ENCODE measurements at regions not wholly inside any gene's neighbourhood (a gene's known extent, or its start where the extent isn't known, plus 50 kb on each side); places are given as distances from the start of the nearest gene placed in this dataset.
"Not testable (repeated sequence)": the region's sequence is repeated elsewhere in the genome, so short reads cannot be mapped to it uniquely, and the experiment has no call there.

GRCh38 chr13:90492872-90493271, 854.6 kb upstream of the MIR17HG start:
- no peak for DNase-seq (ENCODE audit: low read depth)

DNA sequence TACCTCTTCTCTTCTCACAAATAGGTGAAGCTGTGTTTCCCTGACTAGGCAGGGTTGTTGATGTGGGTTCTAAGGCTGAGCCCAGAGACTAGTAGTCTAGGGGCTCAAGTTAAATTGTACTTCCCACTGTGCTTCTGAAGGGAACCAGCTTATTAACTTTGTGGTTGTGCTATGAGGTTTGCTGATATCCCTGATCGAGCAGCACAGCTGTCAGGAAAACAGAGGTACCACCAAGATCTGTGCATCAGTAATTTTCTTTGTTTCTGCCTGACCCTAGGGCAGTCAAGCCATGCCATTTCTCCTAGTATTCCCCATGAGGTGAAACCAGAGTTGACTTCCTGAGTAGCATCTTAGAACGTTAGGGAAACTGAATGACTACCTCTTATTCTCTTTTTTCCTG, 853.8 kb upstream of the MIR17HG start:
- DNase-seq (ENCODE audit: low read depth) = no peak

- not testable (repeated sequence) for DNase-seq (ENCODE audit: low read depth)
Measured at GRCh38 chr13:90494849-90495248, 852.6 kb upstream of the MIR17HG start.

- DNase-seq (ENCODE audit: low read depth) = no peak
Measured at GRCh38 chr13:90498096-90498495, 849.4 kb upstream of the MIR17HG start.

GRCh38 chr13:90498816-90499215, 848.7 kb upstream of the MIR17HG start:
- DNase-seq (ENCODE audit: low read depth) = no peak

- no peak for DNase-seq (ENCODE audit: low read depth)
Measured at GRCh38 chr13:90500569-90500968, 846.9 kb upstream of the MIR17HG start.

DNA sequence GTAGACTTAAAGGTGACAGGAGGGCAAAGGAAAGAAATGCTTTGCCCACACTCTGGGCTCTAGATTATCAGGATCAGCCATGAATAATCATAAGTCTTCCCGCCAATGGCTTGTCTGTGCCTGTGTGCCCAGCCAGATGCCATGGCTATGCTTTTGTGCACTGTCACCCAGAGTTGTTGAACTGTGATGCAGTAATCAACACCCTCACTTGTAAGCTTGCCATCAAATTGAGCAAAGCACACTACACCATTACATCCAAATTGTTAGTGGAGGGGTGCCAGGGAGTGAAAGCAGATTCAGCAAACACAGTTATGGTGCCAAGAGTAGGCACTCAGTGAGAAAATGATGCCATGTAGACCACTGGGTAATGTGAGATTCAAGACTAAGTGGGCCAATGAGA, 845.3 kb upstream of the MIR17HG start:
- no peak for DNase-seq (ENCODE audit: low read depth)

DNA sequence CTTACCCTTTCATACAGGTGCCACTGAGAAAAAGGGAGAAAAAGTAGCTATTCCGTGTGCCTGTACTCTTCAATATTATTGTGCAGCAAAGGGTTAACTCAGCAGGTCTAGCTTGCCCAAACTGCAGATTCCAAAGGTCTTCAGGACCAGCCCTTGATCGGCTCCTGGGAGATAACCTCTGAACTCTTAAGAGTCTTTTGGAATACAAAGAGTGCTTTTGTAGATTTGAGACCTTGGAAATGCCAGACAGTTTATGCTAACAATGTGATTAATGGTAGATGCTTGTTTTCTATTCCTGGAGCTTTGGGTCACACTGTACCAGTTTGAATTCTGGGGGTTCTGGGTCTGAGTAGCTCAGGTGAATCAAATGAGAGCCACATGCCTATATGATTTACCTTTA, 844.7 kb upstream of the MIR17HG start:
- DNase-seq (ENCODE audit: low read depth) = no peak

DNA sequence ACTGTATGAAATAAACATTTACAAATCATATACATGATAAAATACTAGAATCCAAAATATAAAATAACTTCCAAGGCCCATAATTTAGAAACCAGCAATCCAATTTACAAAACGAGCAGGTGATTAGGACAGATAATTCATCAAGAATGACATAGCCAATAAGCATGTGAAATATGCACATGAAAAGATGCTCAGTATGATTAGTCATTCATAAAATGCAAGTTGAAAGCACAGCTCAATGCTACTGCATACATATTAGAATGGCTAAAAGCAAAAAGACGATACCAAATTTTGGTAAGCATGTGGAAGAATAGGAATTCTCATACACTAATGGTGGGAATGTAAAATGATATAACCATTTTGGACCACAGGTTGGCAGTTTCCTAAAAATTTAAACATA, 837.2 kb upstream of the MIR17HG start:
- no peak for DNase-seq (ENCODE audit: low read depth)

DNA sequence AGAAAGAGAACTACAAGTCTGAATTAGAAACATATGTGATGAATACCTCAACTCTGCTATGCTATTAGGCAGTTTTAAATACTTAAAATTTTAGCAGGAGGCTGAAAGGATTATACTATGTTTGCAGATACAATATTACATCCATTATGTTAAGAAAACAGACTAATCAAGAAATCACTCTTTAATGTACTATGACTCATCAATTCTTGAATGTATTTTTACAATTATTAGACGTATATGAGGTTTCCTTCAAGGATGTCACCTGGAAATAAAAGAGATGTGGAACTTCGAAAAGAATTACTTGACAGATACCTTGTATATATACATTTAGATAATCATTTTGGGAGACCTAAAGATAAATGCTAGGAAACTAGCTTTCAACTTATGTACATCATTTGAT, 835.6 kb upstream of the MIR17HG start:
- no peak for DNase-seq (ENCODE audit: low read depth)

GRCh38 chr13:90514712-90515111, 832.8 kb upstream of the MIR17HG start:
- DNase-seq (ENCODE audit: low read depth) = not testable (repeated sequence)

DNA sequence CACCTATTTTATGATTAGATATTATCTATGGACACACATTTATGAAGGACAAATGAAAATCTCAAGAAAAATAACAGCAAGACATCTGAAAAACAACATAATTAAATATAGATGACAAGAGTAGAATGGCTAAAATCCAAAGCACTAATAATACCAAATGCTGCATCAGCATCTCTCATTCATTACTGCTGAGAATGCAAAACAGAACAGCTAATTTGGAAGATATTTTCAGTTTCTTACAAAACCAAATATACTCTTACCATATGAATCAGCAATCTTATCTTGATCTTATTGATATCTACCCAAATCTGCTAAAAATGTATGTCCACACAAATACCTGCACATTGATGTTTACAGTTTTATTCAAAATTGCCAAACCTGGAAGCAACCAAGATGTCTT, 829.1 kb upstream of the MIR17HG start:
- DNase-seq (ENCODE audit: low read depth) = no peak

DNA sequence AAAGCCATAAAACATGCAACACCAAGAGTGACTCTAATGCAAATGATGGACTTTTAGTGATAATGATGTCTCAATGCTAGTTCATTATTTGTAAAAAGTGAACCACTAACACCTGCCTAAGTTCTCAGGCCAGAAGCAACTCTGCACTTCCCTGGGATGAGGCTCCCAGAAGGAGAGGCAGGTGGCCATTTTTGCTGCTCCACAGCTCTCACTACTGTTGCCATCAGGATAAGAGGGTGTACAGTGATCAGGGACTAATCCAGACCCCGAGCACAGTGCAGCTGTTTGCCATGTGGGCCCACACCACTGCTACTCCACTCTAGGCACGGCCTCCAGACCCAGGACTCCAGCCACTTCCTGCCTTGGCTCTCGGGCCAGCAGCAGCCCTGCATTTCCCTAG, 828.3 kb upstream of the MIR17HG start:
- no peak for DNase-seq (ENCODE audit: low read depth)

GRCh38 chr13:90526711-90527110, 820.8 kb upstream of the MIR17HG start:
- DNase-seq (ENCODE audit: low read depth) = no peak

- no peak for DNase-seq (ENCODE audit: low read depth)
Measured at GRCh38 chr13:90531744-90532143, 815.7 kb upstream of the MIR17HG start.

- DNase-seq (ENCODE audit: low read depth) = no peak
Measured at GRCh38 chr13:90532861-90533492, 814.5 kb upstream of the MIR17HG start.

GRCh38 chr13:90533866-90534265, 813.6 kb upstream of the MIR17HG start:
- no peak for DNase-seq (ENCODE audit: low read depth)

GRCh38 chr13:90534617-90535370, 812.7 kb upstream of the MIR17HG start:
- no peak for DNase-seq (ENCODE audit: low read depth)

DNA sequence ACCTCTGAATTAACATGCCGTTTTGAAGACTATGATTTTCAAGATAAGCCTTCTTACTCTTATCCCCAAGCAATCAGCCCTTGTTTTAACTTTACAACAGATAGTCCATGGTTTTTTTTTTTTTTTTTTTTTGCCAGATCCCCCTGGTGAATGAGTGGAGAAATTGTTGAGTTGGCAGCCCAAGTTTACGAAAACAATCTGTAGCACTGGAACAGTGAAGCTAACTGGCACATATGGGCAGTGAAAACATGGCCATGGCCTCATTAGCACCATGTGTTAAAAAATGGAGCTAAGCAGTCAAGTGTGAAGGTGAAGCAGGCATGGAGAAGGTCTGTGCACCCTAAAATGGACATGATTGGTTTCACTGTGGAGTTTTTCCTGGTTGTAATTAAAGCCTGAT, 812.1 kb upstream of the MIR17HG start:
- DNase-seq (ENCODE audit: low read depth) = no peak

GRCh38 chr13:90538063-90538462, 809.4 kb upstream of the MIR17HG start:
- no peak for DNase-seq (ENCODE audit: low read depth)

GRCh38 chr13:90541346-90541745, 806.1 kb upstream of the MIR17HG start:
- no peak for DNase-seq (ENCODE audit: low read depth)

DNA sequence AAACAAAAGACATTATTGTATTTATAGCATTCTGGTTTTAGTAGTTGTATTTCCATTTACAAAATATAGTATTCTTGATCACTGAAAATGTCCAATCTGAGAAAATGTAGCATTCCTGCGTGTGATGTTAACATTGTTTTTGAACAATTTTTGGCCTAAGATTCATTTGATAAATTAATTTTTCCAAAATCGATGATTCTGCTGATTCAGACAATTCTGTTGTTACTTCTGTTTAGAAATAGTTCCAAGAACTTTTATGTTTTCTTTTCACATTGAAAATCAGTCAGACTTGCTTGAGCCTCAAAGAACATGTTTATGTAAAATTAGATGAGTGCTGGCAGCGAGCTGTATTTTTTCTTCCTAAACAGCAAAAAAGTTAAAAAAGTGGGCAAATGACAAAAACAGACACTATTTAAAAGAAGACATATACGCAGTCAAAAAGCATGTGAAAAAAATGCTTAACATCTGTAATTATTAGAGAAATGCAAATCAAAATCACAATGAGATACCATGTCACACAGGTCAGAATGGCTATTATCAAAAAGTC, 804.5 kb upstream of the MIR17HG start:
- no peak for DNase-seq (ENCODE audit: low read depth)

Measured in HT1080 (cell line).